ENCODE measurements at regions not wholly inside any gene's neighbourhood (a gene's known extent, or its start where the extent isn't known, plus 50 kb on each side); places are given as distances from the start of the nearest gene placed in this dataset.

- TF ChIP-seq ZBTB21 (CRISPR knock-in tag; IDR thresholded peaks at IDR 0.05; ENCODE audit: borderline replicate concordance) = no peak
- TF ChIP-seq GABPB1 (CRISPR knock-in tag; IDR thresholded peaks at IDR 0.05) = no peak
- TF ChIP-seq MAX (CRISPR knock-in tag; IDR thresholded peaks at IDR 0.05) = no peak
- TF ChIP-seq ETV6 (CRISPR knock-in tag; IDR thresholded peaks at IDR 0.05) = no peak
- no peak for TF ChIP-seq CTCF (IDR thresholded peaks at IDR 0.05)
- TF ChIP-seq ZNF281 (CRISPR knock-in tag; IDR thresholded peaks at IDR 0.05) = no peak
- TF ChIP-seq SP1 (CRISPR knock-in tag; conservative IDR thresholded peaks at IDR 0.05) = no peak
- TF ChIP-seq E2F1 (CRISPR knock-in tag; IDR thresholded peaks at IDR 0.05) = no peak
- TF ChIP-seq USF1 (CRISPR knock-in tag; IDR thresholded peaks at IDR 0.05) = no peak
Measured at GRCh38 chr3:88628901-88629300, 478.5 kb upstream of the EPHA3 start.

All from WTC11 (cell line).